Peyer's patch (tissue), 4 donors: ENCODE measurements at regions not wholly inside any gene's neighbourhood (a gene's known extent, or its start where the extent isn't known, plus 50 kb on each side); places are given as distances from the start of the nearest gene placed in this dataset.

Source experiments
- CTCF ChIP-seq, 6 experiments: fragments of 450-650 bp in 4 of 6; fragments of 200-600 bp in 2 of 6; sonication (generic) in 1 of 6; IDR thresholded peaks; one replicate each; pipeline ENCODE4 v1.5.1; 2017 to 2019; ENCODE audit warnings: antibody characterized with exemption in 6 of 6, mild to moderate bottlenecking in 3 of 6, moderate library complexity in 1 of 6
- POLR2A ChIP-seq, 2 donors: fragments of 450-650 bp; IDR thresholded peaks; one replicate each; pipeline ENCODE4 v1.5.1; 2017; ENCODE audit warnings: antibody characterized with exemption in 2 of 2, mild to moderate bottlenecking in 2 of 2, moderate library complexity in 2 of 2

DNA sequence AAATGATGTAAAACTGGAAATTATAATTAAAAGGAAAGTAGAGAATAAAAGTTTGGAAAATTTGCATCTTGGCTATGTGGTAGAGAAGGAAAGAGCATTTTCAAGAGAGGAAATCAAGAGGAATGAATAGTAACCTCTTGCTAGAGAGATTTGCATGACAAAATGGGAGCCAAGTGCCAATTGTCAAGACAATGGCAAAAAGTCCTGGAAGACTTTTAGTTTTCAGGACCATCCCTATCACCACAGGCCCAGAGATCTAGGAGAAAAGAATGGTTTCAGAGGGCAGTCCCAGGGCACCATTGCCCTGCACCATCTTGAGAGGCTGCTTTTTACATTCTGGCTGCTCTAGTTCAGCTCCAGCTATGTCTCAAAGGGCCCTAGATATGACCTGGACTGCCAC lies 1427.6 kb downstream of the ZPLD1 start:
- TF ChIP-seq CTCF (IDR thresholded peaks at IDR 0.05), result no peak
- no peak for TF ChIP-seq POLR2A (IDR thresholded peaks at IDR 0.05)
